GM12865 (cell line): ENCODE measurements at regions not wholly inside any gene's neighbourhood (a gene's known extent, or its start where the extent isn't known, plus 50 kb on each side); places are given as distances from the start of the nearest gene placed in this dataset.

Experiments
- DNase-seq: peaks from one replicate; pipeline ENCODE4 v3.0.0; 2010; ENCODE audit warnings: low read depth
- H3K4me3 ChIP-seq: 2 replicates; pipeline ENCODE4 v1.5.1; 2011; ENCODE audit warnings: mild to moderate bottlenecking, low read depth, low read length, control low read depth
- CTCF ChIP-seq: IDR thresholded peaks from 2 replicates; pipeline ENCODE4 v1.5.1; 2011; ENCODE audit warnings: low read length, control low read depth, low read depth, inconsistent platforms; ENCODE audit not compliant: insufficient read depth; ENCODE audit errors: missing control alignments

GRCh38 chr6:126574301-126574700 is 234.4 kb downstream of the CENPW start:
- DNase-seq, result no peak
- no peak for TF ChIP-seq CTCF
- H3K4me3 ChIP-seq, result no peak overlapping the region

DNA sequence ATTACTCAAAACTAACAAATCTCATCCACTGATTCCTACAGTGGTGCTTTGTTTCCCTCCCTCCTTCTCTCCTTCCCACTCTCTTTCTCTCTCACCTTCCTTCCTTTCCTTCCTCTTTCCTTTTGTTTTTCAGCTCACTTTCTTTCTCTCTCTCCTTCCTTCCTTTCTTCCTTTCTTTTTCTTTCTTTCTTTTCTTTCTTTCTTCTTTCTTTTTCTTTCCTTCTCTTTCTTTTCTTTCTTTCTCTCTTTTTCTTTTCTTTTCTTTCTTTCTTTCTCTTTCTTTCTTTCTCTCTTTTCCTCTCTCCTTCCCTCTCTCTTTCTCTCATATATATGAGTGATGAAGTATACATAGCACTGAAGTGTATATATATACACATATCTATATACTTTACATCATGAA is 241.4 kb downstream of the CENPW start:
- no peak overlapping the region for H3K4me3 ChIP-seq
- TF ChIP-seq CTCF, result no peak
- no peak for DNase-seq

GRCh38 chr6:126600258-126600916 is 260.5 kb downstream of the CENPW start:
- no peak overlapping the region for H3K4me3 ChIP-seq
- DNase-seq, result no peak
- TF ChIP-seq CTCF, result no peak

DNA sequence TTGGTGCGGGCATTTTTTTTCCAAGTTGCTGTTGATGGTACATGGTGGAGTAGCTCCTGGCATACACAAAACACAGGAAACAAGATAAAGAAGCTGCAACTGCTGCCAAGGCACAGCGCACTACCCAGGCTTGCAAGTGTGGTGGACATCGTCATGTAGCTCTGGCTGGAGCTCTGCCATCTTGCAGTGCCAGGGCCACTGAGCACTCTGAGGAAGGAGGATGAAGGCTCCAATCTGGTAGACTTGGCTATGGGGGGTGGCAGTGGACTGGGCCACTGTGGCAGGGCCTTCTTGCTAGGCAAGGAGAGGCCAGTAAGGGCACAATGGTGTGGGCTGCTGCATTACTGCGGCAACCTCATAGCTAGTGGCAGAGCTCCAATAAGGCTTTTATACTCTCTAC is 263.5 kb downstream of the CENPW start:
- DNase-seq, result no peak
- TF ChIP-seq CTCF, result no peak
- H3K4me3 ChIP-seq, result no peak overlapping the region

- no peak for DNase-seq
- no peak for TF ChIP-seq CTCF
- H3K4me3 ChIP-seq, result no peak overlapping the region
These were observed 265.2 kb downstream of the CENPW start for GRCh38 chr6:126605089-126605488.

GRCh38 chr6:126607289-126607688 is 267.4 kb downstream of the CENPW start:
- TF ChIP-seq CTCF, result no peak
- DNase-seq, result no peak

GRCh38 chr6:126608681-126609080 is 268.8 kb downstream of the CENPW start:
- no peak for TF ChIP-seq CTCF

More at GRCh38 chr6:126607289-126607688, 267.4 kb downstream of the CENPW start:
- no peak overlapping the region for H3K4me3 ChIP-seq

More at GRCh38 chr6:126608681-126609080, 268.8 kb downstream of the CENPW start:
- no peak for DNase-seq
- H3K4me3 ChIP-seq, result no peak overlapping the region
